ENCODE measurements at regions not wholly inside any gene's neighbourhood (a gene's known extent, or its start where the extent isn't known, plus 50 kb on each side); places are given as distances from the start of the nearest gene placed in this dataset.

DNA sequence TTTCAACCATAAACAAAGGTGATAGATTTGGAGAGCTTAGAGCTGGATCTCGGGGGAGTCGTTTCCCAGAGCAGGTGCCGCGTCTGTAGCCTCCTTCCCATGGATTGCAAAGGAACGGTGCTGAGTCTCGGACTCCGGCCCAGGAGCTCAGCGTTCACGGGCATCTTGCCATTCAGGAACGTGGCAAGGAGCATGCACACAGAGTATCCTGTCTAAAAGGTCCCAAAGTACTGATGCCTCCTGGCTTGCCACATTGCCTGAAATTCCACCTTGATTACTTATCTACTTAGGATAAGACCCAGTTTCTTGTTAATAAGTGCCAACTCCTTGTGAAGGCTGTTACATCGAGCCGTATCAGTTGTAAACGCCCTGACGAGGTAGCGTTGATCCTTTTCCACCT lies 197.8 kb upstream of the MYT1L start:
- WGBS, 3 donors = 71 to 84% (median 78%) methylated on average over 13 to 15 of the region's 15 CpGs
- Histone ChIP-seq H3K9me3 (no peaks in the 10 kb centered on the region), H3K4me3 (no peak overlapping the region), H3K4me1 (ENCODE audit: insufficient read depth) (no peaks in the 10 kb centered on the region), H3K27ac (no peak overlapping the region), H3K36me3 (no peaks in the 10 kb centered on the region), H3K27me3 (no peaks in the 10 kb centered on the region)
- no peak for DNase-seq
- intact Hi-C loops (cut with DNase I) = no loop called here
- TF ChIP-seq EP300 (IDR thresholded peaks at IDR 0.05) (no peak), POLR2A (IDR thresholded peaks at IDR 0.05) (no peak)
- TF ChIP-seq, protein P1, sequence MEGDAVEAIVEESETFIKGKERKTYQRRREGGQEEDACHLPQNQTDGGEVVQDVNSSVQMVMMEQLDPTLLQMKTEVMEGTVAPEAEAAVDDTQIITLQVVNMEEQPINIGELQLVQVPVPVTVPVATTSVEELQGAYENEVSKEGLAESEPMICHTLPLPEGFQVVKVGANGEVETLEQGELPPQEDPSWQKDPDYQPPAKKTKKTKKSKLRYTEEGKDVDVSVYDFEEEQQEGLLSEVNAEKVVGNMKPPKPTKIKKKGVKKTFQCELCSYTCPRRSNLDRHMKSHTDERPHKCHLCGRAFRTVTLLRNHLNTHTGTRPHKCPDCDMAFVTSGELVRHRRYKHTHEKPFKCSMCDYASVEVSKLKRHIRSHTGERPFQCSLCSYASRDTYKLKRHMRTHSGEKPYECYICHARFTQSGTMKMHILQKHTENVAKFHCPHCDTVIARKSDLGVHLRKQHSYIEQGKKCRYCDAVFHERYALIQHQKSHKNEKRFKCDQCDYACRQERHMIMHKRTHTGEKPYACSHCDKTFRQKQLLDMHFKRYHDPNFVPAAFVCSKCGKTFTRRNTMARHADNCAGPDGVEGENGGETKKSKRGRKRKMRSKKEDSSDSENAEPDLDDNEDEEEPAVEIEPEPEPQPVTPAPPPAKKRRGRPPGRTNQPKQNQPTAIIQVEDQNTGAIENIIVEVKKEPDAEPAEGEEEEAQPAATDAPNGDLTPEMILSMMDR (IDR thresholded peaks at IDR 0.05) = no peak

DNA sequence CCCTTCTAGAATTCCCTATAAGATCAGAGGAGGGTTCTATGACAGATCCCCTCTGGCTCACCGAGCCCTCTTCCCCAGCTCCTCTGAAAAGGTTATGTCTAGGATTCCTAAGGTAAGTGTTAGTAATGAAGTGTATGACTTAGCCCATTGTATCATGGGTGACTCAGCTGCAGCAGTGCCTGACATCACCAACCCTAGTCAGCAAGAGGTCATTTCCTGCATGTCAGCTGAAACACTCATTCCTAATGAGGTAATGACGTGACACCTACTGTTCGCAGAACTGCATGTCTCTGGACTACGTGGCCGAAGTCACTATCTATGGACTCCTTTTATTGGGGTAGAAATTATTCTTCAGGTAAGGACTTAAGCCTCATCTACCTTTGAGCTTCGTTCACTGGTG lies 196.1 kb upstream of the MYT1L start:
- no peaks in the 10 kb centered on the region for H3K9me3 ChIP-seq
- H3K36me3 ChIP-seq = no peaks in the 10 kb centered on the region
- H3K27ac ChIP-seq = no peak overlapping the region
- no peaks in the 10 kb centered on the region for H3K27me3 ChIP-seq
- intact Hi-C loops (cut with DNase I) = no loop called here
- no peak overlapping the region for H3K4me3 ChIP-seq
- WGBS, 3 donors = 80 to 94% (median 87%) methylated on average over 6 of the region's 6 CpGs
- H3K4me1 ChIP-seq (ENCODE audit: insufficient read depth) = no peaks in the 10 kb centered on the region
- DNase-seq = no peak
- TF ChIP-seq, protein P1 (IDR thresholded peaks at IDR 0.05) = no peak
- TF ChIP-seq EP300 (IDR thresholded peaks at IDR 0.05) (no peak), POLR2A (IDR thresholded peaks at IDR 0.05) (no peak)

DNA sequence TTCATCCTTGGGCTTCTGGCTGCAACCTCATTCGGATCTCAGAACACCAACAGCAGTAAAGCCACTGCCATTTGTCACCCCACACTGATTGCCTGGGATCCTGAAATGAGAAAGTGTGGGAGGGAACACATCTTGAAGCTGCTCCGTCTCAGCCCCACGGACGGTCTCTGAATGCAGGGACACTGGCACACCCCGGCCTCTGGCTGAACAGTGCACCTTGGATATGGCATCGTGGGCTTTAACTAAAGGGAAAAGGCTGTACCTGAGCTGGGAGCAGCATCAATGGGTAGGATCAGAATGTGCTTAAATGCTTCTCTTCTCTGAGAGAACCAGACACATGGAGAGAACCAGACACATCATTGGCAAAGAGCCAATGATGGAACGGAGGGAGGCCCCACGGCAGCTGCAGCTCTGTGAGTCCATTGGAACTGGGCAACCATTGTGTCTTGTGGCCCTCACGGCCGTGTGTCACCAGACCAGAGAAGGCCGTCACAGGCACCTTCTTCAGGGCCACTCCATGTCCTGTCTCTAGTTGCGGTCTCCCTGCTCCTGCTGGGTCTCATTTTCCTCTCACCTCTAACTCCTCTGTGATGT lies 193.4 kb upstream of the MYT1L start:
- no peaks in the 10 kb centered on the region for H3K9me3 ChIP-seq
- no peaks in the 10 kb centered on the region for H3K36me3 ChIP-seq
- no peak for DNase-seq
- H3K27me3 ChIP-seq = no peaks in the 10 kb centered on the region
- no peak overlapping the region for H3K4me3 ChIP-seq
- no peaks in the 10 kb centered on the region for H3K4me1 ChIP-seq (ENCODE audit: insufficient read depth)
- TF ChIP-seq, protein P1 (IDR thresholded peaks at IDR 0.05) = no peak
- TF ChIP-seq POLR2A (IDR thresholded peaks at IDR 0.05) (no peak), EP300 (IDR thresholded peaks at IDR 0.05) (no peak)
- no peak overlapping the region for H3K27ac ChIP-seq
- intact Hi-C loops (cut with DNase I) = no loop called here
- 31 to 38% (median 36%) methylated on average over 12 of the region's 12 CpGs for WGBS, 3 donors

DNA sequence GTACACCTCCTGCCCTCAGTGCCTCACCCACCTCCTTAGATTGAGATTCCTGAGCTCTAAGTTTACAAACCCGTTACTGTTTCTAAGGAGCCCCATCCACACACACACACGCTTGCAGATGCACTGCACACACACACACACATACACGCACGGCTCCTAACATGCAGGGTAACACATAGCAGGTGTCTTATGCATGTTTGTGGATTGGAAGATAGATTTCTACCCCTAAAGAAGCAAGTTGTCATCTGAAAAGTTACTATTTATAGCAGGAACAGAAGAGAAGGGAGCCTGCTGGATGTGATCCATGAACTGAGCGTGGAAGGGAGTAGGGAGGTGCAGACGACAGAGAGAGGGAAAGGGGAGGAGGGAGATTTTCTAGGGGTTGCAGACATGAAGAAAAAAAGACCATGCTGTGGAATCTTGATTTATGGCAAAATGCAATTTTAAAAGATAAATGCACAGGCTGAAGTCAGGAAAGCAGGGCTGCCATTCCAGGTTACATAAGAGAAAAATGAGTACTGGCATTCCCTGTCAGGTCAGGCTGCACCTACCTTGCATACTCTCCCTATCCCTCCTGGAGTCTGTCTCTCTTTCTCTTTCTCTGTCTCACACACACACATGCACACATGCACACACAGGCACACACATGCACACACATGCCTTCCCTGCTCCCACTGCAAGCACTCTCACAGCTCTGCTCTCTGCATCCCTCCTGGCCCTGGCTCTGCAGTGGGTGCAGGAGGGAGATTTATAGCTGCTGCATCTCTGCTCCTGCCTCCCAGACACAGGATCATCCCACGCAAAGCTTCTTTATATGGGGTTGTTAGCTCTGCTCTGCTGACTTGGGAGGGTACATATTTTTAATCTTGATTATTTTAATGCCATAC lies 192.6 kb upstream of the MYT1L start:
- H3K27me3 ChIP-seq = no peaks in the 10 kb centered on the region
- no peak overlapping the region for H3K4me3 ChIP-seq
- H3K36me3 ChIP-seq = no peaks in the 10 kb centered on the region
- intact Hi-C loops (cut with DNase I) = no loop called here
- WGBS, 3 donors = 8 to 15% (median 10%) methylated on average over 7 of the region's 7 CpGs
- no peaks in the 10 kb centered on the region for H3K9me3 ChIP-seq
- TF ChIP-seq, protein P1 (IDR thresholded peaks at IDR 0.05) = no peak
- no peak for TF ChIP-seq POLR2A (IDR thresholded peaks at IDR 0.05)
- TF ChIP-seq EP300 (IDR thresholded peaks at IDR 0.05) = no peak
- no peak for DNase-seq
- H3K4me1 ChIP-seq (ENCODE audit: insufficient read depth) = no peaks in the 10 kb centered on the region
- H3K27ac ChIP-seq = no peak overlapping the region
